ENCODE measurements at regions not wholly inside any gene's neighbourhood (a gene's known extent, or its start where the extent isn't known, plus 50 kb on each side); places are given as distances from the start of the nearest gene placed in this dataset.

DNA sequence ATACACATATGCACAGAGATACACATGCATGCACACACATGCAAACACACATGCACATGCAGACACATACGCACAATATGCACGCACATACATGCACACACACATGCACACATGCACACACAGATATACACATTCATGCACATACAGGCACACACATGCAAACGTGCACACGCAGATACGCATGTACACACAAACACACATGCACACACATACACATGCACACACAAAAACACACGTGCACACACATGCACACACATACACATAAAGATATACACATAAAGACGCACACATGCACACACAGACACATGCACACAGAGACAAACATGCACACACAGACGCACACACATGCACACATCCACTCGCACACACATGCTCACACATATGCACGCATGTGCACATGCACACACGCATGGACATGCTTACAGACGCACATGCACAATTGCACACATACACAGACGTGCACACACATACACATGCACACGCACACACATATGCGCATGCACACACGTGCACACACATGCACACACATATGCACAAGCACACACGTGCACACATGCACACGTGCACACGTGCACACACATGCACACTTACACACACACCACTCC is 145.2 kb downstream of the ADRA2C start:
- TF ChIP-seq FOXK2 (IDR thresholded peaks at IDR 0.05) (no peak), L3MBTL2 (conservative IDR thresholded peaks at IDR 0.05) (no peak), TARDBP (IDR thresholded peaks at IDR 0.05) (no peak), NFRKB (IDR thresholded peaks at IDR 0.05) (no peak), BHLHE40 (IDR thresholded peaks at IDR 0.05; ENCODE audit: borderline replicate concordance) (no peak), ARNT (IDR thresholded peaks at IDR 0.05) (no peak), ELF4 (IDR thresholded peaks at IDR 0.05) (no peak), SP1 (IDR thresholded peaks at IDR 0.05) (no peak), FOXA1 (IDR thresholded peaks at IDR 0.05) (no peak)
- TF ChIP-seq, protein P1, sequence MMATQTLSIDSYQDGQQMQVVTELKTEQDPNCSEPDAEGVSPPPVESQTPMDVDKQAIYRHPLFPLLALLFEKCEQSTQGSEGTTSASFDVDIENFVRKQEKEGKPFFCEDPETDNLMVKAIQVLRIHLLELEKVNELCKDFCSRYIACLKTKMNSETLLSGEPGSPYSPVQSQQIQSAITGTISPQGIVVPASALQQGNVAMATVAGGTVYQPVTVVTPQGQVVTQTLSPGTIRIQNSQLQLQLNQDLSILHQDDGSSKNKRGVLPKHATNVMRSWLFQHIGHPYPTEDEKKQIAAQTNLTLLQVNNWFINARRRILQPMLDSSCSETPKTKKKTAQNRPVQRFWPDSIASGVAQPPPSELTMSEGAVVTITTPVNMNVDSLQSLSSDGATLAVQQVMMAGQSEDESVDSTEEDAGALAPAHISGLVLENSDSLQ (IDR thresholded peaks at IDR 0.05): no peak
